Upper lobe of left lung (tissue), 4 donors: ENCODE measurements at regions not wholly inside any gene's neighbourhood (a gene's known extent, or its start where the extent isn't known, plus 50 kb on each side); places are given as distances from the start of the nearest gene placed in this dataset.

Experiments used
- CTCF ChIP-seq, 6 experiments: fragments of 450-650 bp in 4 of 6; fragments of 200-600 bp in 2 of 6; sonication (generic) in 2 of 6; IDR thresholded peaks; one replicate each; pipeline ENCODE4 v1.5.1; 2016 to 2019; ENCODE audit warnings: antibody characterized with exemption in 6 of 6
- EP300 ChIP-seq, 4 donors: sonication (generic); formaldehyde crosslinking; IDR thresholded peaks; one replicate each; pipeline ENCODE4 v1.5.1; 2017; ENCODE audit warnings: antibody characterized with exemption in 4 of 4, control low read depth in 2 of 4
- POLR2A ChIP-seq, 4 donors: fragments of 450-650 bp; IDR thresholded peaks; one replicate each; pipeline ENCODE4 v1.5.1; 2016 to 2017; ENCODE audit warnings: antibody characterized with exemption in 4 of 4, mild to moderate bottlenecking in 2 of 4

DNA sequence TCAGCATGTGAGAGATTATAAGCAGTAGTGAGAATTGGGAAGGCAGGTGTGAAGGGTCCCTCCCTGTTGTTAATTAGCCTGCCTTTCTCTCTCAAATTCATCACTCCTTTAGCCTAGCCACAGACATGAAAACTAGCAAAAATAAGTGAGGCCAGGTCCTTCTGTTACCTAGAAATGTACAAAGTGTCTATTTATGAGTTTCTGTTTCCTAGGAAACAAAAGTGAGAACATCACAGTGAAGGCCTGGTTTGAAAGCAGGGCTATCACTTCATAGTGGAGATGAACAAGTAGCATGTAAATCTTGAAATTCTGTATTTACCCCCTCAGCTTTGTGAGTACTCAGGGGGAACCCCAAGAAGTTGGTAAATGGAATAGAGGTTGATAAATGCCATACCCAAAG, 78.2 kb upstream of the UMPS start:
- TF ChIP-seq EP300 (IDR thresholded peaks at IDR 0.05) = no peak
- TF ChIP-seq CTCF (IDR thresholded peaks at IDR 0.05) = no peak
- no peak for TF ChIP-seq POLR2A (IDR thresholded peaks at IDR 0.05)
